Ascending aorta (tissue), 2 donors: ENCODE measurements at regions not wholly inside any gene's neighbourhood (a gene's known extent, or its start where the extent isn't known, plus 50 kb on each side); places are given as distances from the start of the nearest gene placed in this dataset.
"Not testable (repeated sequence)": the region's sequence is repeated elsewhere in the genome, so short reads cannot be mapped to it uniquely, and the experiment has no call there.

ENCODE experiments used
- DNase-seq, 2 donors: peaks; one replicate each; pipeline ENCODE4 v3.0.0-alpha.2; 2019; ENCODE audit warnings: low spot score in 2 of 2
- H3K27ac ChIP-seq, 2 donors: fragments of 200-600 bp; sonication (generic); one replicate each; pipeline ENCODE4 v1.5.1; 2016 to 2017; ENCODE audit warnings: mild to moderate bottlenecking in 1 of 2
- H3K27me3 ChIP-seq: fragments of 200-600 bp; sonication (generic); one replicate; pipeline ENCODE4 v1.5.1; 2017
- H3K36me3 ChIP-seq, 2 donors: fragments of 200-600 bp; sonication (generic); one replicate each; pipeline ENCODE4 v1.5.1; 2016
- H3K4me1 ChIP-seq, 2 donors: fragments of 200-600 bp; sonication (generic); one replicate each; pipeline ENCODE4 v1.5.1; 2016 to 2017; ENCODE audit warnings: mild to moderate bottlenecking in 1 of 2
- H3K4me3 ChIP-seq, 2 donors: fragments of 200-600 bp; sonication (generic); one replicate each; pipeline ENCODE4 v1.5.1; 2016 to 2017; ENCODE audit warnings: mild to moderate bottlenecking in 1 of 2
- H3K9me3 ChIP-seq, 2 donors: fragments of 200-600 bp; sonication (generic); one replicate each; pipeline ENCODE4 v1.5.1; 2016
- CTCF ChIP-seq, 3 experiments: fragments of 200-600 bp in 2 of 3; fragments of 450-650 bp in 1 of 3; sonication (generic) in 2 of 3; IDR thresholded peaks; one replicate each; pipeline ENCODE4 v1.5.1; 2016 to 2019; ENCODE audit warnings: antibody characterized with exemption in 3 of 3, mild to moderate bottlenecking in 1 of 3, moderate library complexity in 1 of 3
- intact Hi-C: fragments of 100-400 bp; cut with DNase I; formaldehyde crosslinking; loops from one replicate; pipeline ENCODE4 v1.15.1; 2023

DNA sequence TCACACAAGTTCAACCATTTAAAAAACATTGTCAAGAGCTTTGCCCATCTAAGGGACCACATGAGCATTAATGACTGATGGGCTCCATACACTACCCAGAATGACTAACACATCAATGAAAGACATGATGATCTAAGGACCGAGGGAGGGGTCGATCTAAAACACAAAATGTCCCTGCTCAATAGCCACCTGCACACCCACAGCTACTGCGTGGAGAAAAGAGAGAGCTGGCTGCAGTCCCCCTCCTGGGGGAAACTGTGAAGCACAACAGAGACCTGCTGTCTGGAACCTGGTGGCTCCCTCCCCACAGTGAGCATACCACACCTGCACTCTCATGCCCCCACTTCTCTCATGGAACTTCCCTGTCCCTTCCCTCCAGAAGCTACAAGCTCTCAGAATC lies 130.1 kb upstream of the ERG start:
- TF ChIP-seq CTCF (IDR thresholded peaks at IDR 0.05) = no peak
- DNase-seq = no peak
- Histone ChIP-seq H3K9me3 (peaks cover 0 to 5% of the 10 kb centered on the region in 2 donors), H3K27ac (peak overlapping the region; percentile 24 to 28), H3K36me3 (no peaks in the 10 kb centered on the region), H3K4me3 (no peak overlapping the region), H3K27me3 (no peaks in the 10 kb centered on the region), H3K4me1 (peaks cover 4 to 25% of the 10 kb centered on the region in 2 donors)
- intact Hi-C loops = no loop called here

GRCh38 chr21:38631206-38631605 lies 132.9 kb upstream of the ERG start:
- peaks cover 0 to 5% of the 10 kb centered on the region in 2 donors for H3K9me3 ChIP-seq
- no peak for DNase-seq
- peak overlapping the region; percentile 70 to 72 for H3K27ac ChIP-seq
- TF ChIP-seq CTCF (IDR thresholded peaks at IDR 0.05) = no peak
- H3K4me1 ChIP-seq = peaks cover 4 to 17% of the 10 kb centered on the region in 2 donors
- no peaks in the 10 kb centered on the region for H3K36me3 ChIP-seq
- intact Hi-C loops = no loop called here
- no peaks in the 10 kb centered on the region for H3K27me3 ChIP-seq
- peak overlapping the region; percentile 8 to 36 for H3K4me3 ChIP-seq

GRCh38 chr21:38631676-38632075 lies 133.4 kb upstream of the ERG start:
- no peak for DNase-seq
- Histone ChIP-seq H3K27me3 (no peaks in the 10 kb centered on the region), H3K27ac (peak overlapping the region; percentile 70 to 72), H3K36me3 (no peaks in the 10 kb centered on the region), H3K4me3 (peak overlapping the region; percentile 8 to 36), H3K4me1 (peaks cover 4 to 18% of the 10 kb centered on the region in 2 donors), H3K9me3 (peaks cover 0 to 5% of the 10 kb centered on the region in 2 donors)
- intact Hi-C loops = no loop called here
- no peak for TF ChIP-seq CTCF (IDR thresholded peaks at IDR 0.05)

DNA sequence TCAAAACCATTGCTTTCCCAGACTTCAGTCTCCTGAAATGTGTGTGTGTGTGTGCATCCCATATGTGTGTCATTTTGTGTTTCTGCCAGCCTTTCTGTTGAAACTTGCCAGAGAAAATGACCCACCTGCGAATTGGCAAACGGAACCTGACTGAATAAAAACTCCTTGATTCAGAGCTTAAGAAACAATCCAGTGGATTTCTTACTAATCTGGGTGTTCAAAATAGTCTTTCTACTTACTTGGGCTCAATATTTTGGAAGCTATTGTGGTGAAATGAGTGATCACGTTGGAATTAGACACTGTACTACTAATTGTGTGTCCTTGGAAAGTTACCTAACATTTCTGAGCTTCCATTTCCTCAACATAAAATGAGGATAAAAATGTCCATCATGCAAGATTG lies 138.9 kb upstream of the ERG start:
- Histone ChIP-seq H3K9me3 (no peaks in the 10 kb centered on the region), H3K4me1 (peaks cover 4 to 6% of the 10 kb centered on the region in 2 donors), H3K36me3 (no peaks in the 10 kb centered on the region), H3K27ac (peak overlapping the region; percentile 4 to 46), H3K27me3 (no peaks in the 10 kb centered on the region), H3K4me3 (no peak overlapping the region)
- intact Hi-C loops = loop anchor here (2.0 kb wide), 1 partner anchor 16 kb away; no protein-coding TSS in a partner anchor
- no peak for TF ChIP-seq CTCF (IDR thresholded peaks at IDR 0.05)
- no peak for DNase-seq

DNA sequence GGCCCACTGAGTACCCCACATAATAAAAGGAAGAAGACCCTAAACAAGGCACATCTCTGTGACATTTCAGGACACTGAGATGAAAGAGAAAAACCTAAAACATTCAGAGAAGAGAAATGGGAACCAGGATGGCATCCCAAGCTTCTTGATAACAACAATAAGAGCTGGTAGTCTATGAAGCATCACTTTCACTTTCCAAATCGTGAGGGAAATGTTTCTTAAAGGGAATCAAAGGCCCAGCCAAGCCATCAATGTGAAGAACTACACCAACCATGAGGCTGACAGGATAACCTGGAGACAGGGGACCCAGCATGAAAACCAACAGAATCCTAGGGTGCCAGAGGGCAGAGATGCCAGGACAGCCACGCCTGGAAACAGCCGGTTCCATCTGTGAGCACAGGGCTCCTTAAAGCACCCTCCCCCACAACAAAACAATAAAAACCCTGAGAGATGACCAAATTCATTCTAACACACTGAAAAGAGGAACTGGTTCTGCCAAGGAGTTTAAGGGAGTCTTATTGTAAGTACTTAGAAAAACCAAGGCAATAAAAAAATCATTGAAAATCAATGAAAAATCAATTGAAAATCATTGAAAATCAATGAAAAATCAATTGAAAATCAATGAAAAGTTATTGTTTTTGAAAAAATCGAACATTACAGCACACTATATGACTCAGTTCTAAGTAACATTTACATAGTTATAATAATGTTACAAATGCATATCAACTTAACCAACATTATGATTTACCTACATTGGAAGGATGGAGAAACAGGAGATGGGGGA lies 141.5 kb upstream of the ERG start:
- H3K36me3 ChIP-seq = no peaks in the 10 kb centered on the region
- TF ChIP-seq CTCF (IDR thresholded peaks at IDR 0.05) = no peak
- H3K9me3 ChIP-seq = no peaks in the 10 kb centered on the region
- H3K4me1 ChIP-seq = peaks cover 4 to 17% of the 10 kb centered on the region in 2 donors
- no peak for DNase-seq
- H3K4me3 ChIP-seq = peak overlapping the region in 1 of 2 donors; percentile 46
- intact Hi-C loops = no loop called here
- no peaks in the 10 kb centered on the region for H3K27me3 ChIP-seq
- peak overlapping the region; percentile 29 to 54 for H3K27ac ChIP-seq

- H3K36me3 ChIP-seq, intact Hi-C loops: not testable (repeated sequence)
These were observed 142.1 kb upstream of the ERG start for GRCh38 chr21:38640355-38640742.

More at GRCh38 chr21:38640355-38640742, 142.1 kb upstream of the ERG start:
- H3K4me1 ChIP-seq = peaks cover 4 to 20% of the 10 kb centered on the region in 2 donors
- DNase-seq, H3K4me3 ChIP-seq, H3K9me3 ChIP-seq, H3K27me3 ChIP-seq, H3K27ac ChIP-seq: not testable (repeated sequence)
